ENCODE measurements at regions not wholly inside any gene's neighbourhood (a gene's known extent, or its start where the extent isn't known, plus 50 kb on each side); places are given as distances from the start of the nearest gene placed in this dataset.
"Not testable (repeated sequence)": the region's sequence is repeated elsewhere in the genome, so short reads cannot be mapped to it uniquely, and the experiment has no call there.

DNA sequence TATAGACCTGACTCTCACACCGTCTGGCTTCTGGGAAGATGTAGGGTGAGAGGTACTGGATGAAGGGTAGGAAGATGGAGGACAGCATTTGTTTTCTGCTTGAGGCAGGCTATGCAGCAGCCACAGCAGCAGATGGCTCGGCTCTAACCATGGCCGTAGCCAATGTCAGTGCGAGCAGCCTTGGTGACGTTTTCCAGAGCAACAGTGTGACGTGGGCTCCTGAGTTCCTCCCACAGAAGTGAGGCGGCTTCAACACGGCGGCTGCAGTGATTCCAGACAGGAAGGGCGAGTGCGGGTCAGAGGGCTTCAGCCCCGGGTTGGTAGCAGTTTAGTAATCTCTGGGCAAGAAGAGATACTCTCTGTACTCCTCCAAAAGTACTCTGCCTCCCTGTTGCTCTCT is 133.0 kb upstream of the MYT1L start:
- DNase-seq (ENCODE audit: low read depth) = no peak

DNA sequence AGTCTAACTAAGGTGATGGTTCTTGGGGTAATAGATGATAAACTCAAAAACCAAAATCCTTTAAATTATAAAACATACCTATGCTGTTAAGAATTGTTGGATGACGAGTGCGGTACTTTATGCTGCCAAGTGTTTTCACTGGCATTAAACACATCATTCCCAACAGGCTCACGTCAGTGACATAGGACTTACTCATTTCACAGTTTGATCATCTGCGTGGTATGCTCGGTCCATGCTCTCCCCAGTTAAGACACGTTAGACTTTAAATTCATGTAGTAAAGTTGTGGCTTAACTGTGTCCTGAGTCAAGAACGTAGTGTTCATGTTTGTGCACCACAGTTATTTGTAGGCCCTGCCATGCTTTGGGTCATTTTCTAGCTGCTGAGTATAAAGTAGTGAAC is 125.6 kb upstream of the MYT1L start:
- DNase-seq (ENCODE audit: low read depth) = no peak

DNA sequence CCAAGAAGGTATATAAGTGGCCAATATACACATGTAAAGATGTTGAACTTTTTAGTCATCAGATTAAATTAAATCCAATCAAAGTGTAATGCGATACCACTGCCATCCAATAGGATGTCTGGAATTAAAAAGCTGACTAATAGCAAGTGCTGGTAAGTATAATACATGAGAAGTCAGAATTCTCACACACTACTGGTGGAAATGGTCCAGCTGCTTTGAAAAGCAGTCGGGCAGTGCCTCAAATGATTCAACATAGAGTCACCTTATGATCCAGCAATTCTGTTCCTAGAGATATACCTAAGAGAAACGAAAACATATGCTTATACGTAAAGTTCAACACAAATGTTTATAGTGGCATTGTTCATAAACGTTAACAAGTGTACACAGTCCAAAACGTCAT is 124.1 kb upstream of the MYT1L start:
- no peak for DNase-seq (ENCODE audit: low read depth)

DNA sequence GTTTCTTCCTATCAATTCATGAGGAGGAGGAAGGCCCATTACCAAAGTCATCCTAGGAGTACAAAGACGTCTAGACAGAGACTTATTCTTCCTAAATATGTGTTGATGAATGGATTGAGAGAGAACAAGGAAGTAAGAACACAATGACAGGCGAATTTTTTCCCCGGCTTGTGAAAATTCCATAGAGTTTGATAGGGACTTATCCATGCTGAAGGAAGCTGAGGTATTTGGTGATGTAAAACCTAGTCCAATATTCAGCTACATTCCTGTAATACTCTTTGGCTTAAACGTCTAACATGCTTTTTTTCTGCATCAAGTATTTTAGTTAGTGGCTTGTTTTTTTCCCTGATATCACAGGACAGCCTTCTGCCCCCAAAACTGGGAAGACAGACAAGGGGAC is 121.9 kb upstream of the MYT1L start:
- DNase-seq (ENCODE audit: low read depth) = no peak

DNA sequence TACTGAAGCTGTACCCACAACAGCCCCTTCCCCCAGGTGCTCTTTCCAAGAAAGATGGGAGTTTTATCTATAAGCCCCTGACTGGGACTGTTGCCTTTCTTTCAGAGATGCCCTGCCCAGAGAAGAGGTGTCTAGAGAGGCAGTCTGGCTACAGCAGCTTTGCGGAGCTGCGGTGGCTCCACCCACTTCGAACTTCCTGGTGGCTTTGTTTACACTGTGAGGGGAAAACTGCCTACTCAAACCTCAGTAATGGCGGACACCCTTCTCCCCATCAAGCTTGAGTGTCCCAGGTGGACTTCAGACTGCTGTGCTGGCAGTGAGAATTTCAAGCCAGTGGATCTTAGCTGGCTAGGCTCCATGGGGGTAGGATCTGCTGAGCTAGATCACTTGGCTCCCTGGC is 120.2 kb upstream of the MYT1L start:
- not testable (repeated sequence) for DNase-seq (ENCODE audit: low read depth)

DNA sequence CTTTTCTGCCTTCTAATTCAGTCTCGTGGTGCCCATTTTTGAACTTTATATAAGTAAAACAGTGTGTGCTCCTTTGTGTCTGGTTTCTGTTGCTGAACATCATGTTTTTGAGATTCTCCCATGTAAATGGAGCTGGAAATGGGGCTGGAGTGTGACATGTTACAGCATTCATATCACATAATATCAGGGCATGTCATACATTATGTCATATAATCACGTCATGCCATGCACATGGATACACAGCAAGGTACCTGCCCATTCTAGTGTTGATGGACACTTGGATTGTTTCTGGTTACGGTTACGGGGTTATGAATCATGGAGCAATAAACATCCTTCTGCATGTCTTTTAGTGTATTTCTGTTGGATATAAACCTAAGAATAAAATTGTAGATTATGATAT is 117.1 kb upstream of the MYT1L start:
- no peak for DNase-seq (ENCODE audit: low read depth)

DNA sequence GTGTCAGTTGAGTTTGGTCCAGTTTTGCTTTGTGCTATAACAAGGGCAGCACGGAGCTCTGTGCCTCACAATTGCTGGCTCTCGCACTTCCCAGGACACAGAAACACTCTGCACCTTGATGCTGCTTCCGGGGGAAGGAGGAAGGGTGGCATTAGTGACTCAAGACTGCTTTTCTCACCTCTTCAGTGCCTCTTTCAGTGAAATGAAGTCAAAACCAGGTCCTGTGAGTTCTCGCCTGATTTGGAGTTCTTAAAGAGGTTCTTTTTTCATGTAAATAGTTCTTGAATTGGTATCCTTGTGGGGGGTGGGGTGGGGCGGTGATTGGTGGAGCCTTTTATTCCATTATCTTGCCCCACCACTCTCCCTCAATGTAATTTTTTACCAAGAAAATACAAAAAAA is 91.5 kb upstream of the MYT1L start:
- DNase-seq (ENCODE audit: low read depth) = no peak

DNA sequence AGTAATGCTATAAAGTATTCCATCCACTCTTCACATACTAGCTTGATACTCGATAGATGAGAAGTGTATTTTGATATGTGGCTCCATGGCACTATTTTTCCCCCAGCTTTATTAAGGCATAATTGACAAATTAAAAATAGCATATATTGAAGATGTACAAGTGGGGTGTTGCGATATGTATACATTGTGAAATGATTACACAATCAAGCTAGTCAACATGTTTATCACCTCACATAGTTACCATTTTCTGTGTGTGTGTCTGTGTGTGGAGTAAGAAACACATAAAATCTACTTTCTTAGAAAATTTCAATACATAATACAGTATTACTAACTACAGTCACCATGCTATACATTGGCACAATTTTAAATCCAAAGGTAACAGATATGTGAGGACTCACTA is 82.5 kb upstream of the MYT1L start:
- no peak for DNase-seq (ENCODE audit: low read depth)

DNA sequence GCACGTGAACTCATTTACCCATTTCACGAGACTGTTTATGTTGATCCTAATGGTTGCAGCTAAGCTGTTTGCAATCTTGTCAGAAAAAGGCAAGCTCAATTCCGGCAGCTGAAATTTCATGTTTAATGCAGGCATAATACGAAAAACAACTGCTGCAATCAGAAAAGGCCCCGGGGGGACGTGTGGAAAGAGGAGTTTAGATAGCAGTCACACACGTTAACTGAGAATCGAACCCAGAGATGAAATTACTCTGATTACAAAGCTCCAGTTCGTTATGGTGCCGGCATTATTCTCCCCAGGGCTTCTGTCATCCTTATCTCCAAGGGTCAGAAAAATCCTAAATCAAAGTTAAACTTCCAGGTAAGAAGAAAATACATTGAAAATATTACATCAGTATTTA is 79.9 kb upstream of the MYT1L start:
- DNase-seq (ENCODE audit: low read depth) = no peak

DNA sequence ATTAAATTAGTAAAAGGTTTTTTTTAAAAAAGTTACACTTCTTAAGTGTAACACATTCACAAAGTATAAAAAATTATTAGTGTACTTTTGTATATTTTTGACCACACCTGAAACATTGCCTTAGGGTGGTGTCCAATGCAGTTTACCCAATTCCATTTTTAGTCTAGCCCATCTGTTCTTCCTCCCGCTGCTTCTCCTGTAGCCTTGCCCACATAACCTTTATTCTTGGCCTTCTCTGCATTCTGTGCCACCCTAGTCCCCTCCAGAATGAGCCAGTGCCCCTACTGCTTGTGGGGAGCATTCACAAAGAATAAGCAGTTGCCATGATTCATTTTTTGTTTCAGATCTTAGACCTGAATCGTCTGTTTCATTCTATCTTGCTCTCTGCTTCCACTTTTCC is 78.4 kb upstream of the MYT1L start:
- no peak for DNase-seq (ENCODE audit: low read depth)

DNA sequence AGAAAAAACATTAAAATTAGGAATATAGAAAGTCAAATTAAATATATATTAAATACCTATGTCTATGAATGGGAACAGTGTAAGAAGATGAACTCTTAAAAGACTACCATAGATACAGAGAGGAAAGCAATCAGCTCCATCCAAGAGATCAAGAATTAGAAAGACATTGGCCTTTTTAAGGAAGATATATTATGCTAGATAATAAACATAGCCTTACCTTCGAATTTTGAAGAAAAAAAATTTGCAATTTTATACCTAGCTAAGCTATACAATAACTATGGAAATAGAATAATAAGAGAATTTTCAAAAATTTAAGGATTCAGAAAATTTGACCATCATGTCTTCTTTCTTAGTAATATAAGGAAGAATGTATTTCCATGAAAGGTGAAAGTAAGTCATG is 74.7 kb upstream of the MYT1L start:
- no peak for DNase-seq (ENCODE audit: low read depth)

DNA sequence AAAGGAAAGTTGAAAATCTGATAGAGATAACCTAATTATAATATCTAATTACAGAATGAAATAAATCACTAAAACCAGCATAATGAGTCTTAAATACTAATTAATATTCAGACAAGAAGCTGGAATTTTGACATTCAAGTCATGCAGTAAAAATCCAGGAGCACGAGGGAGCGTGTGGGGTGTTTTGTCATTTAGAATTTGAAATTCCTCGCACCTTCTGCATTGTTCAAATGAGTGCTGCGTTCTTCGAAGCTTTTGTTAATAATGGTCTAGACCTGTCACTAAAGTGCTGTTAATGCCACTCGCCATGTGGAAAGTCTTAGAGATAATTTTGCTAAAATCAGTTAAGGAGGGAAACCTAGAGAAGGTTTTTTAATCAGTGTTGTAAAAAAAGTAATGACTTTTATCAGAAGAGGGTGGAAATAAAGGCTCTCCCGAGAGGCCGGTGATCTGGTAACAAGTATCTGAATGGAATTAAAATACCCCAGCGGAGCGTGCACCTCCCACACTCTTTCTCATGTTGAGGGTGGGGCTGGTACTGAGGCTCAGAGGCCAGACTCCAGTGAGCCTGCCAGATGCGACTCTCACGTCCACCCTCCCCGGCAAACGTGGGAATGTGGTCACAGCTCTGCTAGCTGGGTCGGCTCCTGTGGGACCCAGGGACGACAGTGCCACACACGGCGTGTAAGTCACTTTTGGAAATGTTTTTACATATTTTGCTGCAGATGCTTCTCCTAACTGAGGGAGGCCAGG is 69.4 kb upstream of the MYT1L start:
- no peak for DNase-seq (ENCODE audit: low read depth)

DNA sequence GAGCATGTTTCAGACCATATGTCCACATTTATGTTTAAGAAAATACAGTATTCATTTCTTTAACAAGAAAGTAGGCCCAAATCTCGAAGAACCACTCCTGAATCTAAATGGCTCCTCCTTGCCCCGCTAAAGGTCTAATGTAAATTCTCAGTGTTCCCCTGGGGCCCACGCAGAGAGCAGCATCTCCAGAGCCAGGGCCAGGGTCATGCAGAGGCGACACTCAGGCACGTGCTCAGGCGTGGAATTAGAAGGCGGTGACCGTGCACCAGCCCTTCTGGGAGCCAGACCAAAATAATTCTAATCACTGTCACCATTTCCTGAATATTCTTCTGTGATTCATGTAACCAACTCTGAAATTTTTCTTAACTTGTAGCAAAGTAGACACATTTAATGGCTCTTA is 68.3 kb upstream of the MYT1L start:
- no peak for DNase-seq (ENCODE audit: low read depth)

DNA sequence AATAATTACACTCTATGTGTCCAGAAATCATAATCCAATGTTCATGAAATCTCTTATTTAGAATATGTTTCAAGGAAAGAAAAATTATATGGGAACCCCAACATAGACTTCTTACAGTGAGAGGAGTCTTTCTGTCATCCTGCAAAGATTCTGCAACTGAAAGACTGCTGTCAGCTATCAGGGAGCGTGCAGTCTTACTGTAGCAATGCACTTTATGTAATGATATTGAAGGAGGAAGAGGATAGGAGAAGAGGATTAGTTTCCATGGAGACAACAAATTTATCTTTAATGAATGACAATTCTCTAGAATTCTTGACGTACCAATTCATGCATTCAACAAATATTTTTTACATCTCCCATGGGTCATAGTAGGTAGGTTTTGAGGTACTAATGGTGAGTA is 61.3 kb upstream of the MYT1L start:
- DNase-seq (ENCODE audit: low read depth) = no peak

DNA sequence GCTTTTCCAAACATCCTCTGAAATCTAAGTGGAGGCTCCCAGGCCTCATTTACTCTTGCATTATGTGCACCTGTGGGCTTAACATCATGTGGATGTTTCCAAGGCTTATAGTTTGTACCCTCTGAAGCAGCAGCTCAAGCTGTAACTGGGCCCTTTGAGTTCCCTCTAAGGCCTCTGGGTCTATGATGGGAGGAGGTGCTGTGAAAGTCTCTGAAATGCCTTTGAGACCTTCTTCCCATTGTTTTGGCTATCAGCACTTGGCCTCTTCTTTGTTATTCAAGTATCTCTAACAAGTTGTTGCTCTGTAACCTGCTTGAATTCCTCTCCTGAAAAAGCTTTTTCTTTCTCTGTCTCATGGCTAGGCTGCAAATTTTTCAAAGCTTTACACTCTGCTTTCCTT is 58.1 kb upstream of the MYT1L start:
- DNase-seq (ENCODE audit: low read depth) = no peak
